Loucy (cell line): ENCODE measurements at regions not wholly inside any gene's neighbourhood (a gene's known extent, or its start where the extent isn't known, plus 50 kb on each side); places are given as distances from the start of the nearest gene placed in this dataset.

Experiments
- H2AFZ ChIP-seq: fragments of 200-600 bp; sonication (generic); 2 replicates; pipeline ENCODE4 v1.6.0; 2016; ENCODE audit warnings: antibody characterized with exemption, mild to moderate bottlenecking, low read length, moderate library complexity
- H3F3A ChIP-seq: fragments of 200-600 bp; 2 replicates; pipeline ENCODE4 v1.6.0; 2016; ENCODE audit warnings: antibody characterized with exemption, low read depth, mild to moderate bottlenecking
- H3K27me3 ChIP-seq: fragments of 200-600 bp; sonication (generic); 2 replicates; pipeline ENCODE4 v1.6.1; 2014; ENCODE audit warnings: low read length, mild to moderate bottlenecking; ENCODE audit not compliant: insufficient read depth, poor library complexity, severe bottlenecking
- H3K36me3 ChIP-seq: fragments of 200-600 bp; sonication (generic); 2 replicates; pipeline ENCODE4 v1.6.1; 2016; ENCODE audit warnings: low read length; ENCODE audit not compliant: insufficient read depth
- H3K4me1 ChIP-seq: fragments of 200-600 bp; sonication (generic); 2 replicates; pipeline ENCODE4 v1.5.1; 2014; ENCODE audit warnings: low read length, mild to moderate bottlenecking; ENCODE audit not compliant: insufficient read depth, poor library complexity, severe bottlenecking
- H3K4me2 ChIP-seq: fragments of 200-600 bp; sonication (generic); 2 replicates; pipeline ENCODE4 v1.6.0; 2014; ENCODE audit warnings: antibody characterized with exemption, low read length, low read depth, mild to moderate bottlenecking; ENCODE audit not compliant: poor library complexity, severe bottlenecking
- H3K4me3 ChIP-seq: fragments of 200-600 bp; sonication (generic); 2 replicates; pipeline ENCODE4 v1.5.1; 2014; ENCODE audit warnings: low read length, mild to moderate bottlenecking, mixed read lengths; ENCODE audit not compliant: poor library complexity, severe bottlenecking
- H3K79me2 ChIP-seq: fragments of 200-600 bp; sonication (generic); 2 replicates; pipeline ENCODE4 v1.6.1; 2014; ENCODE audit warnings: low read length; ENCODE audit not compliant: insufficient read depth
- H3K9ac ChIP-seq: fragments of 200-600 bp; sonication (generic); 2 replicates; pipeline ENCODE4 v1.6.0; 2014; ENCODE audit warnings: mild to moderate bottlenecking, low read depth, low read length, moderate library complexity; ENCODE audit not compliant: poor library complexity, severe bottlenecking
- H3K9me2 ChIP-seq: fragments of 200-600 bp; sonication (generic); replicated peaks from 2 replicates; pipeline ENCODE4 v1.6.1; 2016; ENCODE audit warnings: low read depth, low read length, mixed read lengths
- H3K9me3 ChIP-seq: fragments of 200-600 bp; sonication (generic); 2 replicates; pipeline ENCODE4 v1.6.1; 2014; ENCODE audit warnings: mild to moderate bottlenecking, antibody characterized with exemption, low read length, low read depth; ENCODE audit not compliant: insufficient read depth
- H4K20me1 ChIP-seq: fragments of 200-600 bp; sonication (generic); 2 replicates; pipeline ENCODE4 v1.6.0; 2014; ENCODE audit warnings: antibody characterized with exemption, low read length, mild to moderate bottlenecking; ENCODE audit not compliant: insufficient read depth, poor library complexity, severe bottlenecking
- EZH2phosphoT487 ChIP-seq: fragments of 200-600 bp; IDR thresholded peaks from 2 replicates; pipeline ENCODE4 v1.6.1; 2018; ENCODE audit warnings: antibody characterized with exemption, mild to moderate bottlenecking, moderate library complexity, borderline replicate concordance
- TF ChIP-seq, protein P1 (sequence below): fragments of 200-600 bp; sonication (generic); conservative IDR thresholded peaks from 2 replicates; pipeline ENCODE4 v1.5.1; 2014; ENCODE audit warnings: mild to moderate bottlenecking, antibody characterized with exemption, low read length

DNA sequence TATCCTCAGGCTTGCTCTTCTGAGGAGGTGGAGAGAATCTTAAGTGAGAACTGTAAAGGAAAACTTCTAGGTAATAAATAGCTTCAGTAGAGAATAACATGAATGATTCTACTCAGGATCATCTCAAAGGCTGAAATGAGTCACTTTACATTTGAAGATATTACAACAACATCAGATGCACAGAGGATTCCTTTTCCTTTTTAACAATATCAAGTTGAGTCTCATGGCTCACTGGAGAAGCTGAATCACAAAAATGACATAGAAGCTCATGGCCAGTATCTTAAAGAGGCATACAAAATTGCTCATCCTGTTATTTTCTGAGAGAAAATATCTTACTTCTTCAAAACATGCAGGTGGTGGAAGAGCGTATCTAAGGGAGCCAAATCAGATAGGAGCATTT, 72.5 kb upstream of the EMCN start:
- Histone ChIP-seq H2AFZ (no peak overlapping the region), H3K36me3 (no peaks in the 10 kb centered on the region), H3K4me1 (peaks cover 6% of the 10 kb centered on the region), H3K9me2 (no peaks in the 10 kb centered on the region), H3K79me2 (no peaks in the 10 kb centered on the region), H4K20me1 (no peaks in the 10 kb centered on the region), H3K4me3 (no peak overlapping the region), H3K9ac (no peak overlapping the region), H3K4me2 (no peak overlapping the region), H3K9me3 (no peaks in the 10 kb centered on the region), H3K27me3 (no peaks in the 10 kb centered on the region), H3F3A (no peaks in the 10 kb centered on the region)
- TF ChIP-seq EZH2phosphoT487 = no peak
- TF ChIP-seq, protein P1, sequence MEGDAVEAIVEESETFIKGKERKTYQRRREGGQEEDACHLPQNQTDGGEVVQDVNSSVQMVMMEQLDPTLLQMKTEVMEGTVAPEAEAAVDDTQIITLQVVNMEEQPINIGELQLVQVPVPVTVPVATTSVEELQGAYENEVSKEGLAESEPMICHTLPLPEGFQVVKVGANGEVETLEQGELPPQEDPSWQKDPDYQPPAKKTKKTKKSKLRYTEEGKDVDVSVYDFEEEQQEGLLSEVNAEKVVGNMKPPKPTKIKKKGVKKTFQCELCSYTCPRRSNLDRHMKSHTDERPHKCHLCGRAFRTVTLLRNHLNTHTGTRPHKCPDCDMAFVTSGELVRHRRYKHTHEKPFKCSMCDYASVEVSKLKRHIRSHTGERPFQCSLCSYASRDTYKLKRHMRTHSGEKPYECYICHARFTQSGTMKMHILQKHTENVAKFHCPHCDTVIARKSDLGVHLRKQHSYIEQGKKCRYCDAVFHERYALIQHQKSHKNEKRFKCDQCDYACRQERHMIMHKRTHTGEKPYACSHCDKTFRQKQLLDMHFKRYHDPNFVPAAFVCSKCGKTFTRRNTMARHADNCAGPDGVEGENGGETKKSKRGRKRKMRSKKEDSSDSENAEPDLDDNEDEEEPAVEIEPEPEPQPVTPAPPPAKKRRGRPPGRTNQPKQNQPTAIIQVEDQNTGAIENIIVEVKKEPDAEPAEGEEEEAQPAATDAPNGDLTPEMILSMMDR = no peak

DNA sequence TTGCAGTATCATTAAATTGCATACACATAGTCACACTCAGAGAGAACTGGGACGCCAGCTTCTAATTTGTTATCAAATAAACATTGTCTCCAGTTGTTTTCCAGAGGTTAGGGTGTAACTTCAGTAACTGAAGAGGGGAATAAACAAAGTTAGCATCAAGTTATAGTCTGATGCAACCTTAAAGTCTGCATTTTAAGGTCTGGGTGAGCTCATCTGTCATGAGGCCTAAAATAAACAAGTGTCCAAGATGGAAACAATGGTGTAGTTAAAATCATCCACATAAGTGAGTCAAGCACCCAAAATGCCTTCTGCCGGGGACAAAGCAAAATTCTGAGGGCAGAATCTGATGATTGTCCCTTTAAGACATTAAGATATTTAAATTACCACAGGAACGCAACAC, 70.3 kb upstream of the EMCN start:
- no peak overlapping the region for H2AFZ ChIP-seq
- no peaks in the 10 kb centered on the region for H3K79me2 ChIP-seq
- no peaks in the 10 kb centered on the region for H3K9me2 ChIP-seq
- H3K9ac ChIP-seq = no peak overlapping the region
- no peaks in the 10 kb centered on the region for H3K9me3 ChIP-seq
- H3F3A ChIP-seq = no peaks in the 10 kb centered on the region
- H4K20me1 ChIP-seq = no peaks in the 10 kb centered on the region
- no peaks in the 10 kb centered on the region for H3K36me3 ChIP-seq
- TF ChIP-seq, protein P1 = no peak
- no peak for TF ChIP-seq EZH2phosphoT487
- no peaks in the 10 kb centered on the region for H3K27me3 ChIP-seq
- no peak overlapping the region for H3K4me3 ChIP-seq
- no peak overlapping the region for H3K4me2 ChIP-seq
- H3K4me1 ChIP-seq = peaks cover 6% of the 10 kb centered on the region

DNA sequence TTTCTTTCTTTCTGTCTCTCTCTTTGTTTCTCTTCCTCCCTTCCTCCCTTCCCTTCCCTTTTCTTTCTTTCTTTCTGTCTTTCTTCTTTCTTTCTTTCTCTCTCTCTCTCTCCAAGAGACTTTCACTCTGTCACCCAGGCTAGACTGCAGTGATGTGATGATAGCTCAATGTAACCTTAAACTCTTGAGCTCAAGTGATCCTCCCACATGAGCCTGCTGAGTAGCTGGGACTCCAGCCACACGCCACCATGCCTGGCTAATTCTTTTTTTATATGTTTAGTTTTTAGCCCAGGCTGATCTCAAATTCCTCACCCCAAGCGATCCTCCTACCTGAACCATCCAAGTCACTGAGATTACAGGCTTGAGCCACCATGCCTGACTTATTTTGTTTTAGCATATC, 64.3 kb upstream of the EMCN start:
- Histone ChIP-seq H3K27me3 (no peaks in the 10 kb centered on the region), H3K4me2 (no peak overlapping the region), H3K9ac (no peak overlapping the region), H4K20me1 (no peaks in the 10 kb centered on the region), H3K9me2 (no peaks in the 10 kb centered on the region), H3K79me2 (no peaks in the 10 kb centered on the region), H3F3A (no peaks in the 10 kb centered on the region), H3K4me1 (peaks cover 5% of the 10 kb centered on the region), H2AFZ (peak overlapping the region; percentile 46), H3K36me3 (no peaks in the 10 kb centered on the region), H3K9me3 (no peaks in the 10 kb centered on the region), H3K4me3 (no peak overlapping the region)
- TF ChIP-seq, protein P1 = no peak
- TF ChIP-seq EZH2phosphoT487 = no peak
